CD1c-positive myeloid dendritic cell (primary cell): ENCODE measurements at regions not wholly inside any gene's neighbourhood (a gene's known extent, or its start where the extent isn't known, plus 50 kb on each side); places are given as distances from the start of the nearest gene placed in this dataset.

Experiments used
- DNase-seq: peaks from one replicate; pipeline ENCODE4 v3.0.0-alpha.2; 2016; ENCODE audit errors: extremely low spot score

DNA sequence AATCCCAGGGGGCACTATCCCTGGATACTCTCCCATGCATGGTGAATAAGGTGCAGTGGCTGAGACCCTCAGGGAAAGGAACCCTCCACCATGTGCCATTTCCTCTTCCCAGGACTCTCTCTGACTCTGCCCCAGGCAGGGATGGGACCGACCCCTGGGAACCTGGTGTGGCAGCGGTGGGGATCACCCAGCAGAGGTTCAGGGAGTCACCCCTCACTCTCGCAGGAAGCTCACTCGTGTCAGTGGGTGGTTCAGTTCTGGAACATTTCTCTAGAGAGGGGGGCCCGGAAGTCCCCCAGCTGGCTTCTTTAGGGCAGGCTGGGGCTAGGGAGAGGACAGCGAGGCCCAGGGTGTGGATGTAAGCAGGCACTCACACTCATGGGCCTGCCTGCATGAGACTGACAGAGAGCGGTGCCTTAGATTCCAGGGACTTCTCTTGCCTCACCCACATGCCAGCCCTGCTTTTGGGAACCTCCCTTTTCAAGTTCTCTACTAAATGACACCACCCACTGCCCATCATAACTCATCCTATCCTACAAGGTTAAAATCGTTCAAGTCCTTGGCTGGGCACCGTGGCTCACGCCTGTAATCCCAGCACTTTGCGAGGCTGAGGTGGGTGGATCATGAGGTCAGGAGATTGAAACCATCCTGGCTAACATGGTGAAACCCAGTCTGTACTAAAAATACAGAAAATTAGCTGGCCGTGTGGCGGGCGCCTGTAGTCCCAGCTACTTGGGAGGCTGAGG, 109.7 kb upstream of the SDK2 start:
- DNase-seq, result peak; percentile 21

DNA sequence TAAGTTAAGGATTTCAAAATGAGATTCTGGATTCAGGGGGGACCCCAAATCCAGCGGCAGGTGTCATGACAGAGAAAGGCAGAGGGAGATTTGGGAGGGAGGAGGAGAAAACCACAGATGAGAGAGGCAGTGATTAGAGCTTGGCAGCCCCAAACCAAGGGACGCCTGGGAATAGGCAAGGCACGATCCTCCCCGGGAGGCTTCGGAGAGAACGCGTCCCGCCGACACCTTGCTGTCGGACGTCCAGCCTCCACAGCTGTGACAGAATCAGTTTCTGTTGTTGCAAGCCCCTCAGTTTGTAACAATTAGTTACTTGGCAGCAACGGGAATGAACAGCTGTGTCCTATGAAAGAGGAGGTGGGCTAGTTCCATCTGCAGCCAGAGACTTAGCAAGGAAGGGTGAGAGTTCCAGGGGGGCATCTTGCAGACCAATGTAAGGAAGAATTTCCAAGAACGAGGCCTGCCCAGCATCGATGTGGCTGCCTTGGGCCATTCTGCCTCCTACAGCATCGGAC, 110.7 kb upstream of the SDK2 start:
- no peak for DNase-seq

DNA sequence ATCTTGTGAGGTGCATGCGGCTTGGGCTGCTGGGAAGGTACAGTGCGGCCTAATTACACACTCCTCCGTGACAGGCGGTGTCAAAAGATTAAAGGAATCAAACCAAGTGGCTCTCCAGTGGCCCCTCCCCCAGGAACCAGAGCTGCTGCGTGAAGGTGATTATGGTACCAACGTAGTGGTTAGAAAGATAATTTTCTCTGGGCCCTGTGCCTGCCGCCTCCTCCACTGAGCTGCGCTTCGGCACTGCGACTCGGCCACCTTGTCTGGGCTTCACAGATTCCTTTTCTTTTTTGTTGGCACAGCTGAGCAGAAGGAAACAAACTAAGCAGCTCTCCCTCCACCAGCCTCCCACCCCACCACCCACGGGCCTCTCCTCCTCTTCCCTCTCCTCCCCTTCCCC, 113.2 kb upstream of the SDK2 start:
- DNase-seq, result no peak

DNA sequence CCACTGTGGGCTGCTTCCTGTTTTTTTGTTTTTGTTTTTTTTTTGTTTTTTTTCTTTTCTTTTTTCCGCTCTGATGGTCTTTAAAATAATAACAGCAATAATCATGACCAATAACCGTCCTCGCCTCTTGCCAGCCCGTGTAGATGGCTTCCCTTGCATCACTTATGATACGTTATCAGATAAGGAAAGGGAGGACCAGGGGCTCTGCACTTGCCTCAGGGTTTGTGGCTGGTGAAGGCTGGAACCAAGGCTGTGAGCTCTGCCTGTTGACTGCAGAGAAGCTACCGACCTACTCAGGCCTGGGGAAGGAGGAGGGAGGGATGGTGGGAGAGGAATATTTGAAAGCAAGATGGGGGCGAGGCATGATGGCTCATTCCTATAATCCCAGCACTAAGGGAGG, 114.0 kb upstream of the SDK2 start:
- DNase-seq, result no peak

DNA sequence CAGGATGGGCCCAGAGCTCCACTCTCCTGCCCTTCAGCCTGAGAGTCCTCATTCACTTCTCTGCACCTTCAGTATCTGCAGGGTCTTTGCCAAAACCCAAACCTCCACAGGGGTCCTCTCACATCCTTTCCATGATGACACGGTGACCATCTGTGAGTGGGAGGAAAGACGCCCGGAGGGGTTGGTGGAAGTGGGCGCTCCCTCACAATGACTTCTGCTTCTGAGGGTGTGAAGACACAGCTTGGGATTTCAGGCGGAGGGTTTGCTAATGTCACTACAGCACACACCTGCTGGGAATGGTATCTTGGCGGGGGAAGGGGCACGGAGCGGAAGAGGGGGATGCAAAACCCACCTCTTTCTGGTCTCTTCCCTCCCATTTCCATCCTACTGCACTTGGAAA, 115.1 kb upstream of the SDK2 start:
- DNase-seq, result peak; percentile 27

DNA sequence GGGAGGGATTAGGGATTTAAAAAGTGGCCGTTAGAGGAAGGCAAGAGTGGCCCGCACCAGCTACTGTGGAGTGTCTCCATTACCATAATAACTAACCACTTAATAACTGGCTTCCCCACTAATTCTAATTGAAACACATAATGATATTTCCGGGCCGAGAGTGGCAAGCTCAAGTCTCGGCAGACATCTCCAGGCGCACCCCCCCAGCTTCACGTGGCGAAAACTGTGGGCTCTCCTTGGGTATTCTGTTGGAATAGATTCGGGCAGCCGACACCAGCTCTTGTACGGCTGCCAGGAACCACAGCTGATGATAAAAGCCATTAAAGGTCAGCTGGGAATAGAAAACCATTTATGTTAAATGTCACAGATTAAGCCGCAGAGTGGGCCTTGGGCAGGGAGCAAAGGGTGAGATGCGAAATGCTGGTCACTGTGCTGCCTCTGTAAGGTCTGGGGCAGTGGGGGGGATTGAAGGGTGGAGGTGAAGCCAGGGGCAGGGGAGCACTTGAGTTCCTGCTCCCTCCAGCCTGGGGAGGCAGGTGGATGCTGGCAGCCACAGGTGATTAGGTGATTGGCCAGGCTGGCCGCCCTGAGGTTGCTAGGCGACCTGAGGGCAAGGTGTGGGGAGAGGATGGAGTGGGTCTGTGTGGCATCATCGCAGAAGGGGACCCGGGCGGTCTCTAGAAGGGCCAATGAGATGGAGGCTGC, 115.6 kb upstream of the SDK2 start:
- no peak for DNase-seq

DNA sequence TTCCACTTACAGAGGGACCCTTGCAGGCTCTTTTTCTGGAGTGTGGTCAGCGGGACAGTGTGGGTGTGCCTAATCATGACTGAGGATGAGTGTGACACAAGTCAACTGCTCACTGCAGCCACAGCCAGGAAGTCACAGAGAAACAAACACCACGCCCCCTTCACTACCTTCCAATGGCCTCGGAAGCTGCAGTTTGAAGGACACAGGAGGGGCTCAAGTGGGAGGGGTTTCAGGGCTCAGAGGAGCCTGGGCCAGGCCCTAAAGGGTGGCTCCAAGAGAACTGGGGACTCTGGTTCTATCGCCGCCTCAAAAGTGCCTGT, 116.2 kb upstream of the SDK2 start:
- DNase-seq, result no peak

DNA sequence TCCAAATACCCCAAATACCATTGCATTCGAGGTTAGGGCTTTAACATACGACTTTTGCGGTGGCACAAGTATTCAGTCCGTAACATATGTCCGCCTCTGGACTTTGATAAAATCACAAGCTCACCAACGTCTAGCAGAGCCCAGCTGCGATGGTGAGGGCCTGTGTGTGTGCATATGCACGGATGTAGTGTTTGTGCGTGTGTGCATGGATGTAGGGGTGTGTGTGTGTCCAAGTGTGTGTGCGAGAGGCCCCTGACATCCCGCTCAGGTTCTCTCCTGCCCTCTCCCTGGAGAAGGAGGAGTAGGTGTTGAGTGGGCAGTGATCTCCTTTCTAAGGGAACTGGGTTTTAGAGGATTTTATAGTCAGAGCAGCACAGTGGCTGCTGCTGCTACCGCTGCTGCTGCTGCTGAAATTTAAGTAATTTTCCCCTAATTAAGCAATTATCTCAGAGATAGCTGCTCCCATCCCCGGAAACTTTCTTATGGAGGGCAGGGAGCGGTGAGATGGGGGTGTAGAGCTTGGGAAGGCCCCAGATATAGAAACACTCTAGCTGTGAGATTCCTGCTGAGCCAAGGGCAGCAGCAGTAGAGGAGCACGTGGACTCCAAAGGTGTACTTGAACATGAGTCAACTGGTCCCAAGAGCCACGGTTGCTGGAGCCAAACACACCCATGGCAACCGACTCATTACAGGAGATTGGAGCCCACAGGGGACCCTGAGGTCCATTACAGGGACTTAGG, 121.7 kb upstream of the SDK2 start:
- DNase-seq, result no peak

DNA sequence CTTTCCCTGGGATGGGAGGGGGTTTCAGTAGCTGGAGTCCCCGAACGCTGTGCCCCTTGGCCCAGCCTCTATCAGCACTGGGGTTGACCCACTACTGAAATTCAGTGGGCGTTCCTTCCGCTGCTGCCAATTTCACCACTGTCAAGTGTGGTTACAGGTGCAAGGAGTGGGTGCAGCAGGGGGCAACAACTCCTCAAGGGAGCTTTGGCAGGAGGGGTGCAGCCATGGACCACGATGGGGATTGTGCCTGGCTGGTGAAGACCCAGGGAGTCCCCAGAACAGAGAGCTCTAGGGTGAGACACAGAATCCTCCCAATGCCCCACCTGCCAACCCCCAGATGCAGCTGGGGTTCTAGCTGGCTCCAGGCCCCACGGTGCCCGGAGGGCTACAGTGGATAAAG, 123.5 kb upstream of the SDK2 start:
- no peak for DNase-seq

DNA sequence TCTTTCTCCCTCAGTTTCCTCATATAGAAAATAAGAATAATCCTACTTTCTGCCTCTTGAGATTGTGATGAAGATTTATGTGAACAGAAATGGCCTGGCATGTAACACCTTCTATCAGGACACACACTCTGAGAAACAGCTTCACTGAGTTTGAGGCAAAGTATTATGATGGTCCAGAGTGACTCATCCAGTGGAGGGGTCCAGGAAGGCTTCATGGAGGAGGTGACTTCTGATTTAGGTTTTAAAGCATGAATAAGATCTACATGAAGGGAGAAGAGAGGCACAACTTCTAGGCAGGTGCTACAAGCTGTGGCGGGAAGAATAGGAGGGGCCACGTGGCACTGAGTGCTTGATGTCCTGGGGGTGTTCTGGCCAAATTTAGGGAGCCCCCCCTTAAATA, 124.4 kb upstream of the SDK2 start:
- no peak for DNase-seq

DNA sequence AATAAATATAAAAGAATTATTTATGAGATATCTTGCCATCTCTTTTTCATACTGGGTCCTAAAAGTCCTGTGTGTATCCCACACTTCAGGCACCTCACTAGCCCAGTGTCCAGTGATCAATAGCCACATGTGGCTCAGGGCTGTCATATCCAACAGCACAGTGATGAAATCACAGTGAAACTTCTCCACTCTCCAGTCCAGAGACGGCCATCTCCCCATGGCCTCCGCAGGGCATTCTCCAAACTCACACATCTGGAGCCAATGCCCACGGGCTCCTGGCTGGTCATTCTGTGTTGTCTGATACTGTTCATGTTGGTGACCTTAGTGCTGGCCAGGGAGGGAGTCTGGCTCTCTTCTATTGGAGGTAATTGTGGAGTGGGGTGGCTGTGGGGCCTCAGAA, 125.2 kb upstream of the SDK2 start:
- DNase-seq, result no peak

DNA sequence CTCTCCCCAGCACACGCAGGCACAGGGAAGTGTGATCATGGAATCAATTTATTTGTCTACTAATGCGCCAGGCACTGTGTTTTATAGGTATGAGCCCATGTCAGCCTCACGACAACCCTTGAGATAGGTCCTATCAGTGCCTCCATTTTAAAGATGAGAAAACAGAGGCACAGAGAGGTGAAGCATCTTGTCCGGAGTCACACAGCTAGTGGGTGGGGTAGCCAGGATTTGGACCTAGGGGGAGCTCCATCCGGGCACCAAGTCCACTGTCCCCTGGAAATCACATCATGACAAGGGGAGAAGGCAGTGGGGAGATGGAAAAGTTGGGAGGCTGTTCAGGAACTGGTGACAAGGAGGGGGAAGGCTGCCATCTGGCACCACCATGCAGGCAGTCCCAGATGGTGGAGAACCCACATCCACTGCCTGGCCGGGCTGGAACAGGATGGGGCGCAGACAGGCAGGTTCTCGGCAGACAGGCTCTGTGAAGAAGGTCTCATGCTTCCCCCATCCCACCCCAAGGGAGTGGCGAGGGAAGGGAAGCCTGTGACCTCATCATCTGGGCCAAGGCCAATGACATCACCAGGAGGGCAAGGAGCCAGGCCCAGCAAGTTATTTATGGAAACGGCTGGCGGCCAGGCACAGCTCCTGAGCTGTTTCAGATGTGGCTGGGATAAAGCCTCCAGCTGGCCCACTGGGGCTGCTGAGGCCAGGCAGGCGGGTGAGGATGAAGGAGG, 126.0 kb upstream of the SDK2 start:
- peak; percentile 24 for DNase-seq

DNA sequence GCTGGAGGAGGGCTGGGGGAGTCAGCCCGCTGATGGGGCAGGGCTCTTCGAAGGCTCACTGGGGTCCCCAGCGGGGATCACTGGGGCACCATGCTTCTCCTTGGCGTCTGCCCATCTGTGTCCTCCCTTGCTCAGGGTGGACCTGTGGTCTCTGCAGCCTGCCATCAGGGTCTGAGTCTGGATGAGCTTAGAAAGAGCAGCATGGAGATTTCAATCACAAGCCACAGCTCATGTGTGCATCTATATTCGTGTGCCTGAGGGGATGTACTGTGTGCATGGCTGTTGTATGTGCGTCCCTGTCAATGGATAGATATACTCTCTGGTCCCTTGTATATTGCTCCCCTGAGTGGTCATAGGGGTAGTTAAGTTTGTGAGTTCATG, 126.6 kb upstream of the SDK2 start:
- DNase-seq, result no peak

DNA sequence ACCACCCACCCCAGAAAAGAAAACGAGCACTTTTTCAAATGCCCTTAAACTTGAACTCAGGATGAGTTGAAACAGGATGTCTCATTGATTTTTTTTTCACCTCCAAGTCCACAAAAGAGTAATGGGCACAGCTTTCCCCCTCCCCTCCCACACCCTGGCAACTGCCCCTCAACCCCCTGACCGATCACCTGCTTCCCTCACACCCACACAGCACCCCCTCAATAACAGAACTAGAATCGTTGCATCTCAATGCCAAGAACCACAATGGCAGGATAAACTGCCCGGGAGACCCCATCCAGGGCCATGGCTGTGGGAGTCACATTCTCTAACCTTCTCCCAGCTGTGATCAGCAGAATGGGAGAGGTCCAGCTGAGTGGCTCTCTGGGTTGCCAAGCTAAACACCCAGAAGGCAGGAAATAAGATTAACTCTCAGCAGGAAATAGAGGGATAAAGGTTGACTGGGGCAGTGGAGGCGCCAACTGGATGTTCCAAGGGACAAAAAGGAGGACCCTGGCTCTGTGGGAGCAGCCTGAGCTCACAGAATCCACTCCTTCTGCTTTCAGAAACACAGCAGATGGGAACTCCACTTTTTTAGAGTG, 128.0 kb upstream of the SDK2 start:
- DNase-seq, result no peak

DNA sequence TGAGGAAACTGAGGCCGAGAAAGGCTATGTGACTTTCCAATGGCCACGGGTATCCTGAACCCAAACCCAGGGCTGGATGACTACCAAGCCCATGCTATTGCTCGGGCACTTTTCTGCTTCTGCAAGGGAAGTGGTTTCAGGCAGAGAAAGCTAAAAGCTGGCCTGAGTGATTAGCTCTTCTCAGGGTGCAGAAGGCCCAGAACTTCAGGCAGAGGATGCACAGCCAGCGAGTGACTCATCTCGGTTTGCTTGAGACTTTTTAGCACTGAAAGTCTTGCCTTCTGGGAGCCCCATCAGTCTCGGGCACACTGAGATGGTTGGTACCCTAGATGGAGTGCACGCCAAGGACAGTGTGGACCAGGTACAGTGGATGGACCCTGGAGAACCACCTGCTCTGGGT, 129.5 kb upstream of the SDK2 start:
- DNase-seq, result no peak

DNA sequence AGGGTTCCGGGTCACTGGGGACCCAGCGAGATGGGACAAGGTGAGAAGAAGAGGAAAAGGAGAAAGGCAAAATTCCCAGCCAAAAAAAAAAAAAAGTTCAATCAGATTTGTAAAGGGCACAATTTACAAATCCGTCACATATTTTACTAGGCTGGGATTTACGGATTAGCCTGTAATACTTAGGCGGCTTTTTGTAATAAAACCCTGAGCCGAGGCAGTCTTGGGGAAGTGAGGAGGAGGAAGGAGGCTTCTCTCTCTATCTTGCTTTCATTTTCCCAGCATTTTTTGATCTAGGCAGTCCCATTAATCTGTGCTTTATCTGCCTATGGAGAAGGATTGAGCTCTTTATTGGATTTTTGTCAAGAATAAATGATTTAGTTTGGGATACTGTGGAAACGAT, 130.6 kb upstream of the SDK2 start:
- DNase-seq, result no peak

DNA sequence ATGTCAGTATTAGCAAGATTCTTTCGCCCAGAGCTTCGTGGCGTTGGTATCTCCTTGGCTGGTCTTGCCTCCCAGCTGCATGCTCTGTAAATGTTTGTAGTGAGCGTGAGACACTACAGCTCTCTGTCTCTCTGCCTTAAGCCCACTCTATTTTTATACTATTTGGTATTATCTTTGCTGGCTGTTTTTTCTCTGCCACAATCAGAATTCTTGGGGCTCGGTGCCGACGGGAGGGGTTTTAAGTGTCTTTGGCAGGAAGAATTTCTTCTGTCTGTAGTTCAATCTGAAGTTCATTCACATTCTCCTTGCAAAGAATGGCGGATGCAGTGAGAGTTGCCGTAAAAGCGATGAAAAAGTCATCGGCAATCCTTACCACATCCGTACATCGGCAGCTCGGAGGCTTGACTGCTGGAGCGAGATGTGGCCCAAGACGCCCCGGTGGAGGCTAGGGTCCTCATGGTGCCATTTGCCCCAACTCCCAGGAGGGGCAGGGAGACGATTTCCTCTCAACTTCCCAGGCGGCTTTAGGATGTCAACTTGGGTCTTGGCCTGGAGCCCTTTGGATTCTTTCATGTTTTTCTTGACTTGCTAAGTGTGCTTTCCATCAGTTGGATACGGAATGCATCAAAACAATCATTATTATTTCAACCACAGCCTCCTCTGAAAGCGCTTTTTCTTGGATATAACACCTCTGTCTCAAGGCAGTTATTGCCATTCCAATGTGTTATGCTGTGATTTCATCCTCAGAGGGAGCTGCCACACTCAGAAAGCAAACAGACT, 132.3 kb upstream of the SDK2 start:
- no peak for DNase-seq

DNA sequence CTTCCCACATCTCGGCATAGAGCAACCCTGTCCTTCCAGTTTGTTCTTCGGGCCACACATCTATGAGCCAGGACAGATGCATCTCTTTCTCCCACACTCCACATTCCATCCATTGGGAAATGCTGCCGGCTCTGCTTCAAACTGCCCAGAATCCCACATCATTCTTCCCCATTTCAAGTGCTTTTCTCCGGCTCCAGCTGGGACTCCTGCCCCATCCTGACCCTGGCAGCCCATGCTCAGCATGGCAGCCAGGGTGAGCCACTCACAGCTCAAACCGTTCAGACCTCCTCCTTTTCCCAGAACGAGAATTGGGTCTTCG, 132.8 kb upstream of the SDK2 start:
- no peak for DNase-seq

DNA sequence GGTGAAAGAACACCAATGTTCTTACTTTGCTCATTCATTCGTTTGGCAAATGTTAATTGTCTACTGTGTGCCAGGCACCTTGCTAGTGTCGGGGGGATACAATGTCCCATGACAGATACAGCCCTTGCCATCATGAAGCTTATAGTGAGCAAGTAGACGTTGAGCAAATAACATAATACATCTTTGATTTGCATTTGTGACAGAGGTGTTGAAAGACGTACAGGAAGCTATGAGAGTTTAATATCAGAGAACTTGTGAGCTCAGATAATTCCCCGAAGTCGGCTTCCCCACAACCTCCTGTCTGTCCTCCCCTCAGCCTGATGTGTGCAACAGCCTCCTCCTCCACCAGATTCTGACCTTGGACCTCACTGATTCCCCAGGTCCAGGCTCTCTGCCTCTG, 138.0 kb upstream of the SDK2 start:
- DNase-seq, result no peak

DNA sequence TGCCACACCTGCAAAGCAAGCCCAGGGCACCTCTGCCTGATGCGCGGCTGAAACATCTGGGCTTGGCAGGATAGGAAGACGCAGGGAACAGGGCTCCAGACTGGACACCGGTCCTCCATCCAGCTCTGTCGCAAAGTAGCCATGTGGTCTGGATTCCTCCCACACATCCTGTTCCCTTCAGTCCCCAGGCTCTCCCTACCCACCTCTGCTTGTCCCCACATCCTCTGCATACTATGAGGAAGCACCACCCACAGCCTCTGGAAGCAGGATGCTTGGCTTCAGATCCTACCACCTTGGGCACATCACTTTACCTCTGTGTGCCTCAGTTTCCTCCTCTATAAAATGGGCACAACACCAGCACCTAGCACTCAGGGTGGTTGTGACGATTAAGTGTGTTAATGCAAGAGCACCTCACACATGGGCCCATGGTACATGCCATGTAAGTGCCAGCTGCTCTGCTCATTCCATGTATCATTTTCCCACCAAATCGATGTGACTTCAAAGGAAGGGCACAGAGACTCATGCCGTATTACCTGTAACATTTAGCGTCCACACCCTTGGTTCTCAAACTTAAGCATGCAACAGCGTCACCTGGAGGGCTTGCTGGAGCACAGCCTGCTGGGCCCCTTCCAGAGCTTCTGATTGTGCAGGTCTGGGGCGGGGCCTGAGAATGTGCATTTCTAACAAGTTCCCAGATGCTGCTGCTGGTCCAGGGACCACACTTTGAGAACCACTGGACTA, 138.6 kb upstream of the SDK2 start:
- no peak for DNase-seq

DNA sequence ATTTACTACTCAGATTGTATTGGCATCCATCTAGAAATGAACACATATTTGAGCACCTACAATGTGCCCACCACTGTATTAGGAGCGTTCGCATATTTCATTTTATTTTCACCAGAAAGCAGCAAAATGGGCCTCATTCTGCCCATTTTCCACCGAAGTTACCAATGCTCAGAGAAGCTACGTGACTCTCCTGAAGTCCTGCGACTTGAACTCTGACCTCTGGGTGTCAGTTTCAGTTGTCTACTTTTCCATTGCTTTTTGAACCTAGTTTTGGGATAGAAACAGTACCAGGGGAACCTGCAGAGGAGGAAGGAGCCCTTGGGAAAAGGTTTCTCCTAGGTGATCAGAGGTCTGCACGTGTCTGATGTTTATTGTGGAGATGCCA, 139.1 kb upstream of the SDK2 start:
- DNase-seq, result no peak
